GM21423 (cell line): ENCODE measurements at regions not wholly inside any gene's neighbourhood (a gene's known extent, or its start where the extent isn't known, plus 50 kb on each side); places are given as distances from the start of the nearest gene placed in this dataset.

Experiments used
- ATAC-seq: cut with Tn5 transposase; IDR thresholded peaks from one replicate; pipeline ENCODE4 v1.9.1; 2021; ENCODE audit warnings: mild to moderate bottlenecking, moderate library complexity; ENCODE audit not compliant: unreplicated experiment

DNA sequence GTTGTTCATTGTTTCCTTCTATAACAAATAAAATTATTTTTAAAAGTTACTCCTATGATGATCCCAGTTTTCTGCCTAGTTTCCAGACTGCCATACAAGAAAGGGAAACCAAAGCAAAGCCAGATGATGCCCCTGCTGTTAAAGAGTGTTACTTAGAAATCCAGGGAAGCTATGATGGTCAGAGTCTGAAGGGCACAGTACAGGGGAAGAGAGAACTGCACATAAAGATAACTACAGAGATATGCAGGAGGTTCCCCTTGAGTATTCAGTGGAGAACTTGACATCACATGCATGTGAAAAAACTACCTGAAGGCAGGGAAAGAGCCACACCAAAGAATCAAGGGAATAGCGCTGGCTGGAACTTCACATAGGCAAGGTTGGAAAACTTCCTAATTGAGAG is 494.2 kb upstream of the FSTL5 start:
- no peak for ATAC-seq

GRCh38 chr4:162650166-162650565 is 486.4 kb upstream of the FSTL5 start:
- no peak for ATAC-seq

DNA sequence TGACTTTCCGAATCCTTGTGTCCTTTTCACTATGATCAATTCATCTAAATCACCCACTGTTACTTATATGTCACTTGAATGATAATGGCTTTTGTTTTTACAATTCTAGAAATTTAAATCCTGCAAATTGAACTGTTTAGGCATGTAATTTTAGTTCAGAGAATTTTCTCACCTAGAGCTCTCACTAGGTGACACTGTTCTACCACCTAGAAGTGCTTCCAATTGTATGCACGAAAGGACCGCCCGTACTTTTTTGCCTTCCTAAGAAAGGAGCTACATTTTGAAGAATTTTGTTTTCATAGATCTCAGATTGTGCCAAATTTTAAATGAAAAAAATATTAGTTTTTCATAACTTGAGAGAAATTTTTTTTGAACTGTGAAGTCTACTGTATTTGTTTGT is 481.6 kb upstream of the FSTL5 start:
- ATAC-seq, result no peak

- no peak for ATAC-seq
Measured at GRCh38 chr4:162644346-162644745, 480.5 kb upstream of the FSTL5 start.

- ATAC-seq, result no peak
Measured at GRCh38 chr4:162640152-162640551, 476.4 kb upstream of the FSTL5 start.

GRCh38 chr4:162634390-162634789 is 470.6 kb upstream of the FSTL5 start:
- ATAC-seq, result no peak

GRCh38 chr4:162622664-162623063 is 458.9 kb upstream of the FSTL5 start:
- no peak for ATAC-seq

- ATAC-seq, result no peak
Measured at GRCh38 chr4:162610116-162610515, 446.3 kb upstream of the FSTL5 start.

- ATAC-seq, result no peak
Measured at GRCh38 chr4:162586266-162586665, 422.5 kb upstream of the FSTL5 start.

- no peak for ATAC-seq
Measured at GRCh38 chr4:162582180-162582579, 418.4 kb upstream of the FSTL5 start.

DNA sequence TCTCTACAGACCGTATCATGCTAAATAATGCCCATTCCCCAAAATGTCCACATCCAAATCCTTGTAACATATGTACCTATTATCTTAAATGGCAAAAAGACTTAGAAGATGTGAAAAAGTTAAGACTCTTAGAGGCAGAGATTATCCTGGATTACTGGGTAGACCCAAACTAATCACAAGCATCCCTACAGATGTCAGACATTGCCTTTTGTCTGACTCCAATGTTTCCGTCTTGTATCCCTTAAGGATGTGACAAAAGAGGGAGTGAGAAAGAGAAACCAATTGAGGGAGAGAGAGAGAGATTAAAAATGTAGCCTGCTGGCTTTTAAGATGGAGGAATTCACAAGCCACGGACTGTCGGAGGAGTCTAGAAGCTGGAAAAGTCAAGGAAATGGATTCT is 401.9 kb upstream of the FSTL5 start:
- ATAC-seq, result no peak

GRCh38 chr4:162560073-162560472 is 396.3 kb upstream of the FSTL5 start:
- ATAC-seq, result no peak

DNA sequence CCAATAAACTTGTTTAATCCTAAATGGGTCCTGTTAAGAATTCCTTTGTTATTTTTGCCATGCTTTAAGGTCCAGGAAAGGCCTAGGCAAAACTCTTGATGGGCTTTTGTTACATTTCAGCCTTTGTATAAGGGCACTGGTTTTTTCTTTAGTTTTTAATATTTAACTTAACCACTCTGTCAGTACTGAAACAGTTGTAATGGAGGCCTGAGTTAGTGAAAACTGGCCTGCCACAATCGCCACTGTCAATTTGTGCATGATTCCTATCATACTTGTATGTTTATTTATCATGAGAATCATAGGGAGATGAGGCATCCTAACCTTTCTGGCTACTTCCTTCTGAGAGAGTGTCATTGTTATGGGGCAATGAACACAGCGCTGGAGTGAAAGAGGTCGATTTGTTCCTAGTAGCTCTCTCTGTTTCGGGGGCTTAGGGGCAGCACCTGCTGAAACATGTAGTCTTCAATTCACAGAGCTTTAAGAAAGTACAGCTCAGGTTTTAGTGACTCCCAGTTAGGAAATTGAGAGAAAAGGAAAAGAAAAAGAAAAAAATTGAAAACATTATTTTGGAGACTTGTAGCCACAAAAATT is 393.8 kb upstream of the FSTL5 start:
- peak; percentile 47 for ATAC-seq

DNA sequence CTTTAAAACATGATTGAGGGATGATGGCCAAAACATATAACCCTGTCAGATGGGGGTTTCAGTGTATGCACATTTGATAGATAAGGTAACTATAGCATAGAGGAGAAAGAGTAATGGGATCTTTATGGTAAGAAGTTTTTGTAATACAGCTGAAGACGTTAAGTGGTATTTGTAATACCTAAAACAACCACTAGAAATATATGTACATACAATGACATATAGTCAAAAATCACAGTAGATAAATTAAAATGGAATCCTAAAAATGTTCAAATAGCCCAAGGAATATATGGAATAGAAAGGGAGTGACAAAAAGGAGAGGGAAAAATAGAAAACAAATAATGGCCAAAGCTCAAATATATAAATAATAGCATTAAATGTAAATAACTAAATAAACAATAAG is 371.3 kb upstream of the FSTL5 start:
- ATAC-seq, result no peak

DNA sequence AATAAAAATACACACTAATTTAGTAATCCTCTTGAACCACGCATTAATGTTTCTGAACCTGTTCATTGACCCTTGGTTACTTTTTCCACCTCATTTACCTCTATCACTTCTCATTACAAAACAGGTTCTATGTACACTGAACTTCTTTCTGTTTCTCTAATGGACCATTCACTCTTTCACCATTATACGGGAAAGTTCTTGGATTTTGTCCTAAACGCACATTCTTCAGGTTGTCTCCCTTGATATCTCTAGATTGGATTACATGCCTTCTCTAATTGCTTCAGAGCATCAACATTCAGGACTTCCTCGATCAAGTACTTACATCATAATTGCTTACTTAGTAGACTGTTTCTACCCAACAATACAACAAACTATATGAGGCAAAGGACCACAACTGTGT is 359.4 kb upstream of the FSTL5 start:
- no peak for ATAC-seq

DNA sequence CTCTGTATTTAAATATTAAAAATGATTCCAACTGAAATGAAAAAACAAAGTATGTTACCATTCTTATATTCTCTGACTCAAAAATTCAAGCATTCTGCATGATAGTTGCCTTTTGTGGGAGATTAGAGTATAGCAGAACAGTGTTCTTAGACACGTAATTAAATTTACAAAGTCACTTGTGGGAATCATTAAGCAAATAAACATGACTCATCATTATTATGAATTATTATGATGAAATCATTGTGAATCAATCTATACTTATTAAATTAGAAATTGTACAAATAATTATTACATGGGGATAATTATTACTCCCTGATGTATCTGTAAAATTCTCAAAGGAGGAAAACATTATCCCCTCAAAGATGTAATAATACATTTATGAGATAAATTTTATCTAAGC is 358.9 kb upstream of the FSTL5 start:
- no peak for ATAC-seq

DNA sequence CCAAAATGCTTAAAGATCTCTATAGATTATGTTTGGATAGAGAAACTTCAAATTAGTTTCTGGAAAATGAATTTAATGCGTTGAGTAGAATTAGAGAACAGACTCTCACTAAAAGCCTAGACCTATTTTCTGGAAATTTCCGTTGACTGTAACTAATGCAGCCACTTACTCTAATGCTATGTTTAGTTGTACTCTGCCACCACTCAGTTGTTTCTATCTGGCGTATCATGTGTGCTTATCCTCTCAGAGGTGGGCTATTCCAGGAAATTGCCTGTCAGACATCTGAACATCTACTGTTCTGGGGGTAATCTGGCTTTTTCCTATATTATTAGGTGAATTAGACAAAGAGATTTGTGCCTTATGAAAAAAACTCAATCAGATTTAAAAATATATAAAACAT is 347.1 kb upstream of the FSTL5 start:
- no peak for ATAC-seq

DNA sequence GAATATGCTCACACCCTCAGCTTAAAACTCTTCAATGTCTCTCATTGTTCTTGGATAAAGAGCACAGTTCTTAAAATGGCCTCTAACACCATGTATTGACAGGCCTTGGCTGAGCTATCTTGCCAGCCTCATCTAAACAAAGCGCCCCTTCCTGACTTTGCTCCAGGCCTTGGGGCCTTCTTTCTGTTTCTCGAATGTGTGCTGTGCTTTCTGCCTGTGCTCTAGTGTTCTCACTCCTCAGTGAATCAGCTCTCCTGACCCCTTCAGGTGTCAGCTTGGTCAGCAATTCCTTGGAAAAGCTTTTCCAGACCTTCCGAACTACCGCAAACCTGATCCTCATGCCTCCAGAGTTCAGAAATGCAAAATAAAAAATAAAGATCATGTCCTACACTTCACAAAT is 346.3 kb upstream of the FSTL5 start:
- no peak for ATAC-seq

DNA sequence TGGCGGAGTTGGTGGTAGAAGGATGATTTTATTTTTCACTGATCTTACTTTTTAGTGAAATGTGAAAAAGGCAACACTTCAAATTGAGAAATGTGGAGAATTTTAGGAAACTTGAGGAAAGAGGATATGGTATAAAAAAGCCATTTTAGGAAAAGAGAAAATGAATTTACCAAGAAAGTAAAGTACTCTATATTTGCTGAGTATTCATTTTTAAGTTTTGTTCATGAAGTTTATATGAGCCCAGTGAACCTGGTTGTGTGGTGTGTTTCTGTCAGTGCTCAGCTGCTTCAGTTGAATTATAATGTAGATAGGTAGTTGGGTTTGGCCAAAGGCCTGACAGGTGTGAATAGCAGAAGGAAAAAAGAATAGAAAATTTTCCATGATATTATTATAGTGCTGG is 345.5 kb upstream of the FSTL5 start:
- no peak for ATAC-seq

DNA sequence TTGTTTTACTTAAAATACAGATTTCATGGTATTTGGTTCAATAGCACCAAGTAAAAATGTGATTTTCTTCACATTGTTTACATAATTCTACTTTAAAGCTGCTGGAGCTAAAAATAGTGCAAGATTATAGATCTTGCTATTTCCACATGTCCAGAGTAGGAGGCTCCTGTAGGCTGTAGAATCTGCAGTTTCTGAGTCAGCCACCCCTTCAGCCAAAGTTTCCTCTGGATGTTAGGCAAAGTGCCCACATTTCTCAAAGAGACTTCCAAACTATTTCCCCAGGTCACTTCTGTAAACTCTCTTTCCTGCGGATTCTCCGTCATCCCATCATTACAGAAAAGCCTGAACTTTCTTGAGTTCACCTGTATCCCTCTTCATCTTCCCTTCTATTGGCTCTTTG is 342.5 kb upstream of the FSTL5 start:
- ATAC-seq, result no peak

DNA sequence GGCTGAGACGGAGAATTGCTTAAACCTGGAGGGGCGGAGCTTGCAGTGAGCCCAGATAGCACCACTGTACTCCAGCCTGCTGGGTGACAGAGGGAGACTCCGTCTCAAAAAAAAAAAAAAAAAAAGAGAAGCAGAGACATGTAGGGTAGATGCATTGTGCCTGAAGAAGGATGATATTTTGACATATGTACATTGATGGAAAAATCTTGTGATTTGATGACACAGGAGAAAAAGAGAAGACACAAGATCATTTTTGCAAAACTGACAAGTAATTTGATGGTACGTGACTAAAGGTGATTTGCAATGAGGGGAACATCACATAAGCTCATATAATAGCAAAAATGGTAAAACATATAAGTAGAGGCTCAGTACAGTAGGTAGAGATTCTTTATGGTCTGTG is 340.1 kb upstream of the FSTL5 start:
- ATAC-seq, result no peak

GRCh38 chr4:162502109-162502508 is 338.3 kb upstream of the FSTL5 start:
- no peak for ATAC-seq

GRCh38 chr4:162499478-162499877 is 335.7 kb upstream of the FSTL5 start:
- ATAC-seq, result no peak

DNA sequence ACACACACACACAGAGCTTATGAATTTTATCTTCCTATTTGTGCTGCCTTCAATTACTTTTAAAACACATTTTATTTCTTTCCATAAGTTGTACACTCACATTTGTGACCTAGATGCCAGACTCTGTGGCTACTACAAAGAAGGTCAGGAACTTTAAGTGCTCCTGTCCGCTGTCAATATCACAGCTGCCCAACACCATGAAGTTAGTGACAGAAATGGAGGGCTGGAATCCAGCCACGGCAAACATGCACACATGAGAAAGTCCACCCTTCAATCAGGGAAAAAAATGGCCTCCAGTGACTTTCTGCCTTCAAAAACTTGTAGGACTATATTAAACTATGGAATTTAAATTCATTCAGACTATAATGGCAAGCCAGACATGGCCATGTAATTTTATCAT is 334.4 kb upstream of the FSTL5 start:
- no peak for ATAC-seq
